ENCODE measurements at regions not wholly inside any gene's neighbourhood (a gene's known extent, or its start where the extent isn't known, plus 50 kb on each side); places are given as distances from the start of the nearest gene placed in this dataset.

GRCh38 chr4:127204322-127204721 lies 428.4 kb upstream of the INTU start:
- DNase-seq (ENCODE audit: low read depth, low spot score) = no peak

DNA sequence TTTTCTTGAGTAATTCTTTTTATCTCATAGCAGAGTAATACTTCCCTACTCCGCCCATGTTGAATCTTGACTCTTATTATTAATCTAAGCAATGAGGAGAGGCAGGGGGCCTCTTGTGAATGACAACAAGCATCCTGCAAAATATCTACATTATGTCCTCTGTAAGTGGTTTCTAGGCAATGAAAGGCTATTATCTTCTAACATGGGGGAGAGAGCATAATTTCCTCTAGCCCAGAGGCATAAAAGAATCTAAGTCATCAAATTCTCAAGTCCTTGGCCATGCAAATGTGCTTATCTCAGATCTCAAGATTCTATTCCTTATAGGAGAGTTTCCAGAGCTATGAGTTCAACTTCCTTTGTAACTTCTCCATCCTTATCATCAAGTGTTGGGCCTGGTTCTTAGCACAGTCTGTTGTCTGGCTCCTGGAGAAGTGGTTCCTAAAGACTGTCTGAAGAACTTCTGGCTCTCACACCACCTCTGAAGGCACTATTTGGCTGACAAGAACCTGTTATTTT lies 423.1 kb upstream of the INTU start:
- no peak for DNase-seq (ENCODE audit: low read depth, low spot score)

- DNase-seq (ENCODE audit: low read depth, low spot score) = no peak
These were observed 421.7 kb upstream of the INTU start for GRCh38 chr4:127210893-127211649.

DNA sequence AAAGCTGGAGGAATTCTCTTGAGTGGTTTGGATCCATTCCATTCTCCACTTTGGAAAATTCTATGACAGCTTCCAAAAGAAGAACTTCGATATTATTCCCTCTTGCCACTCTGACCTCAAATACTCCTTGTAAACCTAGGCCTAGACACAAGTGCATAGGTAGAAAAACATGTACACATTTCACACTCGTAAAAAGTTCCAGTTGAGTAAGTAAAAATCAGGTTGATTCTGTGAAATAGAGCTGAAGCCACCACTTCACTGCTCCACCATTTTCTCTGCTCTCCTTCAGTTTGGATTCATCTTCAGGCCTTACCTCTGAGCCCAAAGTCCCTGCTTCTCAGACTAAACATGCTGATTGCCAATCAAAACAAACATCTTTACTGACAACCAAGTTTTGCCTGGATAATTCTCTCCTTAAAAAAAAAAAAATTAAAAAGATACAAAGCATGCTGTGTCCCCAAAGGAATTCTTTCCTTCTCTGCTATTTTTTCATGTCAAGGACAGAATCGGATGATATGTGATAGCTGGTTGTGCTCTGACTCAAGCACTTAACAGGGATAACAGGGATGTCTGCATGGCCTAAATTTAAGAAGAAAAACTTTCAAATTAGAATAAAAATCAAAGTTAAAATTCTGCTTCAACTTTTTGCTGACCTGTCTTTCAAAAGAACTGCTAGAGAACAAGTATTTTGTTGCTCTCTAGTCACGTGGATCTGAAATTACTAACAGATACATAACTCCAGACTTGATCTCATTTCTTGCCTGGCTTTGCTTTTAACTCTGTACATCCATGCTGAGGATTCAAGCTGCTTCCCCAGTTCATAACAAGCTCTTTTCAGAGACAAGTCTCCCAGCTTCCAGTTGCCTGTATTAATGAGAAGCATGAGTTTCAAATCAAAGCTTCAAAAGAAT lies 420.9 kb upstream of the INTU start:
- DNase-seq (ENCODE audit: low read depth, low spot score) = peak; percentile 31

DNA sequence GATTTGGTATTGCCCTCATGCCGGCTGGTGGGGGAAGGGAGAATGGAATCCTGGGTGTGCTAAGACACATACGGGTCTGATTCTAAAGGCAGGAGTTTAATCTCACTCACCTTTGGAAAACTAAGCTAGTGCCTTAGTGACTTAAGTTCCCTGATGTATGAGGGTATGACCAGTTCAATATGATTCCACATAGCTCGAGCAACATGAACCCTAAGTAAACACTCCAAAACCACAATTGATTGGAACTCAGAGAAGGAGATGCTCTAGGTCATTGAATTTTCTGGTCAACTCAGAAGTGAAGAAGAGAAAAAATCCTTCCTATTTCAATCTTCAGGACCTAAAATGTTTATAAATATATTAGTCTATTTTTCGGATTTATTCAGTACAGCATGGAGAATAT lies 420.1 kb upstream of the INTU start:
- no peak for DNase-seq (ENCODE audit: low read depth, low spot score)

GRCh38 chr4:127214016-127214415 lies 418.7 kb upstream of the INTU start:
- DNase-seq (ENCODE audit: low read depth, low spot score) = peak; percentile 33

DNA sequence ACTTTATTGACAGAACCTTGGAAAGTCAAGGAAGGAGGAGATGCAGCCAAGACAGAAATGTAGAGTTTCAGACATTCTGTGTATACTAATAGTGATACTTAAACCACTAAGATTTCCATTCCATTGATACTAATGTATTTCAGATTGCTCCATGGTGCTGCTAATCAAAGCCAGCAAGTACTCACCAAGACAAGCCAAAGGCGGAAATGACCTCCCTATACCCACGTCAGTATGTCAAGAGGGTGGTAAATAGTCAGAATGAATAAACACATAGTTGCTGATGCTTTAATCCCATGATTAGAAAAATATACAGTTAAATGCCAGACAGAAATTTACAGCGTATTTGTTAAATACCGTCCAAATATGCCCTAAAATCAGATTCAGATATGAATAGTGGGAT lies 417.8 kb upstream of the INTU start:
- no peak for DNase-seq (ENCODE audit: low read depth, low spot score)

GRCh38 chr4:127217586-127218229 lies 415.0 kb upstream of the INTU start:
- no peak for DNase-seq (ENCODE audit: low read depth, low spot score)

GRCh38 chr4:127219232-127219631 lies 413.5 kb upstream of the INTU start:
- DNase-seq (ENCODE audit: low read depth, low spot score) = no peak

DNA sequence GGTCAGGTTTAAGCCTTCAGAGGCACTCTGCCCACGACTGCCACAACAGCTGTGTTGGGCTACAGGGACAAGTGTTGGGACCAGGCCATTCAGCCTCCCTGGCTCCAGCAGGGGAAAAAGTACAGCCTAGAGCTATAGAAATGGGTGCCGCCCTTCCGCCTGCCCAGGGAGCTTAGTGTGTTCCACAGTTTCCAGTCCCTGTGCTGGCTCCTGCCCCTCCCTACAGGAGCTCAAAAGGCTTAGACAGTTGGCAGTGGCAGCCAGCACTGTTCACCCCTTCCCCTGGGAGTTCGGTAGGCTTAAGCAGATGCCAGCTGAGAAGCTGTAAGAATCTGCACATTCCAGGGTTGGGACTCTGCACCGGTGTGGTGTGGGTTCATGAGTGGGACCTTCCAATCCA lies 408.2 kb upstream of the INTU start:
- no peak for DNase-seq (ENCODE audit: low read depth, low spot score)

DNA sequence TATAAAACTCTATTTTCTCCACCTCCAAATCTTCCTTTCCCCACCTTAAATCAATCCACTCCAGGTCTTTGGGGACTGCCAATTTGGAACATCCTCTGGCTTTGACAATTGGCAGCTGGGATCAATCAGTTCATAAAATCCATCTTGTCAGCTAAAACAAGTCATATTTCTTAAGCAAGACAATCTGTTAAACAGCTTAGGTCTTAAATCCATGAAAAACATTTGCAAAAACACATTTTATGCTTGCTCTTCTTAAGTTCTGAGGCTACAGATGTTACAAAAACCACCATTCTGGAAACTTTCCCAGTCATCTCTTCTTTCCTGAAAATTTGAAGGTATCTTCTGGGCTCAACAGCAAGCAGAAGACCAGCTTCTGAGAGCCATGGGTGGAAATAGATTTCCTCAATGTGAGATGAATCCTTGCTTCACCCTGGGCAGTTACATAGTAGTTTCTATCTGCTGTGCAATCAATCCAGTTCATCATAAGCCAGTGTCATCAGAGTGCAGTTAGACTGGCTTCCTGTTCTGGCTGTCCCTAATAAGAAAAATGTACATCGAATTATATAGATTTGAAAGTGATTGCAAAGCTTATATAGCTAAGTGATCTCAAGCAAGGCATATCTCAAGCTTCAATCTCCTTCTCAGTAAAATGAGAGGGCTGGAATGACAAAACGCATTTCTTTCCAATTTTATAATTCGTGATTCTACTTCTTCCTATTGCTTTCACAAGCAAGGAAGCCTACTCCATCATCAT lies 402.7 kb upstream of the INTU start:
- DNase-seq (ENCODE audit: low read depth, low spot score) = no peak

DNA sequence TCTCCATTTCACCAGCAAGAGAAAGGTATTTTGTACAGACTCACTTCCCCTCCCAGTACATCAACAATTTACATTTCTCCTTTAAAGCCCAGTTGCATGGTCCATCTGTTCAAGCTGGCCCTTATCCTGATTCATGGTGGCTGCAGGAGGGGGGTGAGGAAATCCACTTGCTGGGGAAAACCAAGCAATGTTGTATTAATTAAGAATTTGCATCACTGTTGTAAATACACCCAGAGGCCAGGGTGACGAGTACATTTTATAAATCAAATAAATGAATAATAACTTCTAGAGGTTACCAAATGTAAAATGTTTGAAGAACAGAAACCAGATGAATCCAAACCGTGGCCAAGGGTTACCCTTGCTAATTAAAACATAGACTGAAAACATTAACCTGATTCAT lies 395.9 kb upstream of the INTU start:
- no peak for DNase-seq (ENCODE audit: low read depth, low spot score)

- no peak for DNase-seq (ENCODE audit: low read depth, low spot score)
These were observed 395.2 kb upstream of the INTU start for GRCh38 chr4:127237581-127237980.

DNA sequence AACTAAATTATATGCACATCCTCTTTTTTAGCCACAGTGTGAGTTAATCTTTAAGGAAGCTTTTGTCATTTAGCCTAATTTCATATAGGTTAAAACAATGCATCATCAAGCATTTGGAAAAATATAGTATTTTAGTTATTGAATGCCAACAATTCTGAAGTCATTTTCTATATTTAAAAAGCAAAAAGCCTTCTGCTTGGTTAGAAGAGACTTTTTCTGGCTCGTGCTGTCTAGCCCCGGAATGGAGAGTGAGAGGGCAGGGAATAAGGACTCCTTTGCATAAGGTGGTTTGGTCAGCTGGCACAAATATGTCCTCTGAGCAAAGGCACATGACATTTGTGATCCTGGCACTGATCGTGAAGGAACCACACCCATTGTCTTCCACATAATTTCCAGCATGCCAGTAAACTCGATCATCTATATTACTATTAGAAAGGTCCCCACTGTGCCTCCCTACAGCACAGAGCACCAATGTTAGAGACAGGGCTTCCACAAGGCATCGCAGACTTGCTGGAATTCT lies 393.7 kb upstream of the INTU start:
- DNase-seq (ENCODE audit: low read depth, low spot score) = no peak

GRCh38 chr4:127239902-127240763 lies 392.6 kb upstream of the INTU start:
- DNase-seq (ENCODE audit: low read depth, low spot score) = no peak

DNA sequence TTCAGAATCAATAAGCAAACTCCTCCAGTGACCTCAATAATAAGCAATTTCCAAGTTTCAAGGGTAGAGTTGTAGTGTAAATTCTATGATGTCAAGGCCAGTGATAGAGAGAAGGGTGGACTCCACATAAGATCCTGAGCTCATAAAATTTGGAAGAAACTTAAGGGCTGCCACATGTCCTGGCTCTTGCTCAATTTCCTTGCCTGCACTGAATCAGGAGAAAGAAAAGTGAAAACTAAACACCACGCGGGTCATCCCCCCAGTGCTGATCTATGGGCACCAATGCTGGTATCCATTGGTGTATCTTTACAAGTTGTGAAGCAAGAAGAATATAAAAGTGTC lies 392.0 kb upstream of the INTU start:
- DNase-seq (ENCODE audit: low read depth, low spot score) = no peak

GRCh38 chr4:127244515-127244914 lies 388.2 kb upstream of the INTU start:
- DNase-seq (ENCODE audit: low read depth, low spot score) = no peak

GRCh38 chr4:127246963-127247952 lies 385.5 kb upstream of the INTU start:
- DNase-seq (ENCODE audit: low read depth, low spot score) = no peak
